ENCODE measurements at regions not wholly inside any gene's neighbourhood (a gene's known extent, or its start where the extent isn't known, plus 50 kb on each side); places are given as distances from the start of the nearest gene placed in this dataset.
"Not testable (repeated sequence)": the region's sequence is repeated elsewhere in the genome, so short reads cannot be mapped to it uniquely, and the experiment has no call there.

GRCh38 chr18:11464129-11464528 is 145.3 kb upstream of the SLC35G4 start:
- no peak for DNase-seq

GRCh38 chr18:11458447-11458846 is 150.9 kb upstream of the SLC35G4 start:
- no peak for DNase-seq

GRCh38 chr18:11457853-11458252 is 151.5 kb upstream of the SLC35G4 start:
- DNase-seq = not testable (repeated sequence)

DNA sequence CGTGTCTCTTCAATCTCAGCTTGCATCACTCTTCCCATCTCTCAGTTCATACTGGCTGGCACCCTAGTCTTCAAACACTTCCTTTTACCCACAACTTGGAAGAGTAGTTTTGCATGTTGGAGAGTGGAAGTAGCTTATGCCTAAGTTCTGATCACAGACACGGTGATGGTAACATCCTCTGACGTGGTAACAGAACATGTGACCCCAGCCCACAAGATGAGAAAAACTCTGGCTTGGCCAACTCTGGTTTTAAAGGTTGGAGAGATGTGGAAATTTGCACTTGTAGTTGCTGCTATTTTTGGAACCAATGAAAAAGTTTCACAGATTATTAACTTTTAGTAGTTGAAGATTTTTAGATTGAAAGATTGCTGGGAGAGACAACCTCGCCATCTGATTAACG is 155.4 kb upstream of the SLC35G4 start:
- DNase-seq = no peak

- DNase-seq = not testable (repeated sequence)
Observed at GRCh38 chr18:11444169-11444568, 165.2 kb upstream of the SLC35G4 start.

- no peak for DNase-seq
Observed at GRCh38 chr18:11437046-11437445, 172.3 kb upstream of the SLC35G4 start.

- DNase-seq = no peak
Observed at GRCh38 chr18:11432360-11432811, 177.0 kb upstream of the SLC35G4 start.

GRCh38 chr18:11429876-11430275 is 179.5 kb upstream of the SLC35G4 start:
- DNase-seq = no peak

GRCh38 chr18:11425211-11425610 is 184.2 kb upstream of the SLC35G4 start:
- DNase-seq = no peak

GRCh38 chr18:11419338-11419737 is 190.1 kb upstream of the SLC35G4 start:
- no peak for DNase-seq

DNA sequence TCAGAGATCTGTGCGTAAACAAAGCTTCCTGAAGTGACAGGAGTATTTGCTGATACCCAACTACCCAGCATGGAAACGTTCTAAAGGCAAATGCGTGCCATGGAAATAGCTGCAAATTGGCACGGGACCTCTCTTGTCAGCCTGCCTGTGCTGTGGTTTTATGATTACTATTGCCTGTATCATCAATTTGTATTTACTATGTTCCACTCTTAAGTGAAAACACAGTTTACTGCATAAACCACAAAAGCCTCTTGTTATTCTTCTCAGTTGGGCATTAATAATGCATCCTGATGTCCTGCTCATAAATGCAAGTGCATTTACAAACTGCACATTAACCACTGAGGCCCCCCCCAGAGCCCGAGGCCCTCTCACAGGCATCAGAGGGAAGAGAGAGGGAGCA is 196.6 kb upstream of the SLC35G4 start:
- DNase-seq = no peak

GRCh38 chr18:11411048-11411447 is 198.3 kb upstream of the SLC35G4 start:
- DNase-seq = peak in 2 of 3 donors; percentile 77 to 89

DNA sequence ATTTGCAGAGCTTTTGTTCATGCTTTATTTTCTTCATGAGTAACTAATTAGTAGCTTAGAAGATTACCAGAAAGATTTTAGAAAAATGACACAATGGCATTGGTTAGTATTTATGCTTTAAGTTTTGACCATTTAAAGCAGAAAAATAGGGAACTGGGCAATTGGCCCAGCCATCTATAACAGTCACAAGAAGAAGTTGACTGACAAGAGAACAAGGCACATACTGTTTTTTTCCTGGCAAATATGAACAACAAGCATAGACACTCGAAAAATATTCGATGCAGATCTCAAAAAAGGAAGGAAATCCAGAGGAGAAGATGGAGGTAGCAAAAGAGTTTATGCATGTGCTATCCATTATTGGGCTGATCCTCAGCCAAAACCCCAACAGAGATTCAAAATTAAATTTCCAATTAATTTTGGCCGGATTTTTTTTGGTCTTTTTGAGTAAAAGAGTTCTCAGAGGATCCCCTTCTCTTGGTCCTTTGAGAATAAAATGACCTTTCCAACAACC is 200.8 kb upstream of the SLC35G4 start:
- peak in 1 of 3 donors; percentile 70 for DNase-seq

- peak; percentile 65 to 87 (median 82) for DNase-seq
Observed at GRCh38 chr18:11407940-11408339, 201.5 kb upstream of the SLC35G4 start.

DNA sequence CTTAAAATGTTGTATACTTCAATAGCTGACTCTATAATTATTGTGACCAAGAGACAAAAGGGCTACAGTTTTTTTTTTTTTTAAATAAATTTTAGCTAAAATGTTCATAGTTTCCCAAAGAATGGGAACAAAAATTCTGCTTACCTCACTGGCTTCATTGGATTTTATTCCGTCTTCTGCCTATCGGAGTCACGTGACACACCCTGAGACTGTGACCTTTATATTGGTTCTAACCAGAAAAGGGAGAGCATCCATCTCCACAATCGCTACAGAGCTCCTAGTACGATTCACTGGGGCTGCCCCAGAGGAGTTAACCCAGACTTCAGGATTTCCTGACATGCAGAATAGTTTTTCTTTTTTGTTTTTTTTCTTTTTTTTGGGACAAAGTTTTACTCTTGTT is 203.6 kb upstream of the SLC35G4 start:
- no peak for DNase-seq

DNA sequence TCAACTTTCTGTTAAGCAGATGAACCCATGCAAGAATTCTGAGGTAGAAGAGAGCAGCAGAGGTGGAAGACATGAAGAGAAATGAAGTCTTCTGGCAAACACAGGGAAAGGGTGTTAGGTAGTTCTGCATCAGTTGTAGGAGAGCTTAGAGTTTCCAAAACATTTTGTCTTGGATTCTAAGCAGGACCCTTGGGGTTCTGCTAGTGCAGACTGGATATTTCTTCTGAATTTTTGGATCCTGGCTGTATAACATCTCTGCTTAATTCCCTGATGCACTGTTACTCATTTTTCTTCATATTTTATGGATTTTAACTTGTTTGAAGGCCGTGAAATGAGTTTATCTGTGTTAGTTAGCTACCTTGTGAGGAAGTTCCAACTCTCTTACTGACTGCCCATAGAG is 208.7 kb upstream of the SLC35G4 start:
- peak in 1 of 3 donors; percentile 76 for DNase-seq

GRCh38 chr18:11398625-11399024 is 210.8 kb upstream of the SLC35G4 start:
- DNase-seq = no peak

DNA sequence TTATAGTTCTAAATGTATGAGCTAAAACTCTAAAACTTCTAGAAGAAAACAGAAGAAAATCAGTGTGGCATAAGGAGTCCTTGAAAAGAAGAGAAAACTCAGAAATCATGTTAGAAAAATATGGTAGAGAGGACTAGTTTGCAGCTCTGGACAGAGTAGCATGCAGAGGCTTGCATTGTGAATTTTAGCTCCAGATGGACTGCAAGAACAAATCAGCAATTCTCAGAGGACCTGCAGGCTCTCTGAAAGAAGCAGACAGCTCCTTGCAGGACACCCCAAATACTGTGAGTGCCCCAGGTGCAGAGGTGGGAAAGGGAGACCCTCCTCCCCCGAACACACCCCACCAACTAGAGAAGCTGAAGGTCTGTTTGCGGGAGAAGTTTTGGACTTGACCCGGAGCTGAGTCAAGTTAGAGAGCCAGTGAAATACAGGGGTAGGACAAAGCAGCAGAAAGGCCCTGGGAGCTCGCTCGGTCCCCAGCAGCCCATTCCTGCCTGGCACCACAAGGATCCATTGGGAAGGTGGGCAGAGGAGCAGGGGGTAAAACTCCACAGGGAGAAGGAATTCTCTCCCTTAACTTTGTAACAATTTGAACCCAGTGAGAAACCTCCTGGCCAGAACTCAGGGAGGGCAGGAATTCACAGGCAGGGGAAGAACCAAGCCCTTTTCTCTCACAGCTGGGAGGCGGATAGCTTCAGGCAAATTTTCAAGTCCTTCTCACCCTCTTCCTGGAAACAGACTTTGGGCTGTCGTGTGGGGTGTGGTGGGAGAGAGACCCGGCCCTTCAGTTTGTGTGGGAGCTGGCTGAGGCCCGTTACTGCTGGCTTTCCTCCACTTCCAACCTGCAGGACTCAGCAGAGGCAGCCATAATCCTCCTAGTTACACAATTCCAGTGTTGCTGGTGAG is 216.2 kb upstream of the SLC35G4 start:
- DNase-seq = peak in 2 of 3 donors; percentile 76 to 88

DNA sequence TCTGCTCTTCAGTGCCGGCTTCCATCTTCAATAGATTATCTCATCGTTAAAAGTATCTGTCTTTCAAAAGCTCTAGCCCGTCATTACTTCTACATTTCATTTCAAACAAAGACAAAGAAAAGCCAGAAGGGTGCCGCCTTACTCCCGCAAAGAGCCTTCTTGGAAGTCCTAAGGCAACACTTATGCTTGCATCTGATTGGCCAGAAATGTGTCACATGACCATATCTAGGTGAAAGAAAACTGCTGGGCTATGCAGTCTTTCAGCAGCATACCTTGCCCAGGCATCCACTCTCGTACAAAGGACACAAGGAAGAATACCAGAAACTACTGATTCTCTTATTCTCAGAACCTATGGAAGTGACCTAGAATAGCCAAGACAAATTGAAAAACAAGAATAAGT is 217.1 kb upstream of the SLC35G4 start:
- DNase-seq = no peak

- DNase-seq = no peak
Observed at GRCh38 chr18:11391661-11392060, 217.7 kb upstream of the SLC35G4 start.

DNA sequence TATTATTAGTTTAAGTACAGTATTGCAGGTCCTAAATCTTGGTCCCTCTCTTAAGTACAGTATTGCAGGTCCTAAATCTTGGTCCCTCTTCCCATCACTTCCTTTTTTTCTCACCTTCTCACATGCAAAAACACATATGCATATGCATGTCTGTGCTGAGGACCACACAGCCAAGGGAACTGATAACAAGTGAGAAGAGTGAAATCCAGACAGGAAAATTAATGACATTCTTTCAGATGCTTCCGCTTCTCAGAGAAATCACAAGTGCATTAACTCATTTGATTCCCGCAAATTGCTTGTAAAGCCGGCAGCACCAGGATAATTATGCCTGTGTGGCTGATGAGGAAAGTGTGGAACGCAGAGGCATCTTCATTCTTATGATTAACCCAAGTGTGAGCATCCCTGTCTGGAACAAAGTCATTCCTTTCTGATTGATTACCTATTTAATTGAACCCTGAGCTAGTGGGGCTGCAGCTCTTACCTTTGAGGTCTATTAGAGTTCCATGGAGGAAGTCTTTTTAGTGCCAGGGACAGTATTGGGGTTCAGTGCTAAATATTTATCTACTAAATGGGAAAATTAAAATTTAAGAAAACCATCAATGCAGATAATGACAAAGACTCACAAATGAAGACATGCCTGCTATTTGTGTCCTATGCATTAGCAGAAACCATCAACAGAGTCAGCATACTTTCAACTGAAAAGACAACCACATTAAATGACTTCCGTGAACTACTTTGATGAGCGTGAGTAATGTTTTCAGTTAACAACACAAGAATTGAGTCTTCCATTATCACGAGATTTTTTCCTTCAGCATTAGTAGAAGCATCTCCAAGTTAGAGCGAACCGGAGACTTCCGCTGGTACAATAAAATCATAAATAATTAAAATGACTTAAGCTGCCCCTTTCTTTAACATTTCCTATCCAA is 220.4 kb upstream of the SLC35G4 start:
- no peak for DNase-seq

- no peak for DNase-seq
Observed at GRCh38 chr18:11387880-11388279, 221.5 kb upstream of the SLC35G4 start.

All from muscle of back (tissue), 3 donors.